H1 (cell line): ENCODE measurements at regions not wholly inside any gene's neighbourhood (a gene's known extent, or its start where the extent isn't known, plus 50 kb on each side); places are given as distances from the start of the nearest gene placed in this dataset.

Source experiments
- BRCA1 ChIP-seq: IDR thresholded peaks from 2 replicates; pipeline ENCODE4 v1.6.1; 2012; ENCODE audit warnings: low read depth, low read length, improper control_type of control experiment
- CBX5 ChIP-seq: fragments of 300-800, 300-1000 bp; sonication (generic); IDR thresholded peaks from 2 replicates; pipeline ENCODE4 v1.7.1; 2016; ENCODE audit warnings: antibody characterized with exemption, low read length, low read depth
- CTCF ChIP-seq, 3 experiments: IDR thresholded peaks; 1 replicate in 2 of 3; 2 replicates in 1 of 3; pipeline versions ENCODE4 v1.5.1 to v1.6.1; 2011; ENCODE audit warnings: low read length in 3 of 3, mild to moderate bottlenecking in 3 of 3, inconsistent platforms in 2 of 3, low read depth in 1 of 3, moderate library complexity in 1 of 3; ENCODE audit not compliant: insufficient read depth in 1 of 3; ENCODE audit errors: control extremely low read depth in 1 of 3
- E2F6 ChIP-seq: IDR thresholded peaks from 2 replicates; pipeline ENCODE4 v1.6.1; 2012; ENCODE audit warnings: inconsistent platforms
- EZH2 ChIP-seq: fragments of 200-600 bp; sonication (generic); IDR thresholded peaks from 2 replicates; pipeline ENCODE4 v1.7.1; 2012; ENCODE audit warnings: low read depth, mild to moderate bottlenecking, moderate library complexity, low read length, inconsistent platforms; ENCODE audit not compliant: severe bottlenecking
- KDM1A ChIP-seq: fragments of 200-600, 300-600 bp; sonication (generic); IDR thresholded peaks from 2 replicates; pipeline ENCODE4 v1.7.1; 2016; ENCODE audit warnings: mild to moderate bottlenecking, low read length, borderline replicate concordance
- POLR2A ChIP-seq, 2 experiments: IDR thresholded peaks; 1 replicate in 1 of 2; 2 replicates in 1 of 2; pipeline ENCODE4 v1.6.1; 2011; ENCODE audit warnings: low read depth in 2 of 2, low read length in 2 of 2, mild to moderate bottlenecking in 2 of 2; ENCODE audit errors: control extremely low read depth in 1 of 2
- RAD21 ChIP-seq, 2 experiments: IDR thresholded peaks in 1 of 2; conservative IDR thresholded peaks in 1 of 2; 2 replicates each; pipeline ENCODE4 v1.6.1; 2011; ENCODE audit warnings: low read depth in 2 of 2, low read length in 2 of 2, improper control_type of control experiment in 1 of 2, inconsistent platforms in 1 of 2, mild to moderate bottlenecking in 1 of 2, moderate library complexity in 1 of 2
- RFX5 ChIP-seq: IDR thresholded peaks from 2 replicates; pipeline ENCODE4 v1.6.1; 2011; ENCODE audit warnings: low read depth, low read length, improper control_type of control experiment, borderline replicate concordance
- SP1 ChIP-seq: IDR thresholded peaks from 2 replicates; pipeline ENCODE4 v1.6.1; 2011; ENCODE audit warnings: low read depth, low read length
- SUZ12 ChIP-seq: fragments of 200-600 bp; sonication (generic); IDR thresholded peaks from 2 replicates; pipeline ENCODE4 v1.6.1; 2012; ENCODE audit warnings: mild to moderate bottlenecking, inconsistent platforms, low read length, moderate library complexity, mixed read lengths
- YY1 ChIP-seq: IDR thresholded peaks from 2 replicates; pipeline ENCODE4 v1.6.1; 2011; ENCODE audit warnings: low read depth, mild to moderate bottlenecking, low read length
- TF ChIP-seq, protein P1 (sequence below): IDR thresholded peaks from 2 replicates; pipeline ENCODE4 v1.6.1; 2011; ENCODE audit warnings: low read length, improper control_type of control experiment

GRCh38 chr14:86779416-86779815 is 1213.6 kb downstream of the GALC start:
- TF ChIP-seq SUZ12 (no peak), CTCF (IDR thresholded peaks at IDR 0.05; ENCODE audit: control extremely low read depth in 1 of 3, insufficient read depth in 1 of 3, low read depth in 1 of 3, low read length in 3 of 3) (no peak), POLR2A (IDR thresholded peaks at IDR 0.05; ENCODE audit: control extremely low read depth in 1 of 2, low read depth in 2 of 2, low read length in 2 of 2) (no peak), BRCA1 (no peak), RFX5 (no peak), EZH2 (no peak), RAD21 (IDR thresholded peaks at IDR 0.05 in 1 of 2, conservative IDR thresholded peaks at IDR 0.05 in 1 of 2; ENCODE audit: low read depth in 2 of 2, low read length in 2 of 2) (no peak), CBX5 (no peak), YY1 (no peak), SP1 (no peak), KDM1A (no peak), E2F6 (no peak)
- TF ChIP-seq, protein P1, sequence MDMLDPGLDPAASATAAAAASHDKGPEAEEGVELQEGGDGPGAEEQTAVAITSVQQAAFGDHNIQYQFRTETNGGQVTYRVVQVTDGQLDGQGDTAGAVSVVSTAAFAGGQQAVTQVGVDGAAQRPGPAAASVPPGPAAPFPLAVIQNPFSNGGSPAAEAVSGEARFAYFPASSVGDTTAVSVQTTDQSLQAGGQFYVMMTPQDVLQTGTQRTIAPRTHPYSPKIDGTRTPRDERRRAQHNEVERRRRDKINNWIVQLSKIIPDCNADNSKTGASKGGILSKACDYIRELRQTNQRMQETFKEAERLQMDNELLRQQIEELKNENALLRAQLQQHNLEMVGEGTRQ = no peak
